IPS-NIHi7 (cell line): ENCODE measurements at regions not wholly inside any gene's neighbourhood (a gene's known extent, or its start where the extent isn't known, plus 50 kb on each side); places are given as distances from the start of the nearest gene placed in this dataset.
"Not testable (repeated sequence)": the region's sequence is repeated elsewhere in the genome, so short reads cannot be mapped to it uniquely, and the experiment has no call there.

Experiments used
- DNase-seq: peaks from one replicate; pipeline ENCODE4 v3.0.0; 2012; ENCODE audit warnings: mixed read lengths; ENCODE audit errors: extremely low spot score

DNA sequence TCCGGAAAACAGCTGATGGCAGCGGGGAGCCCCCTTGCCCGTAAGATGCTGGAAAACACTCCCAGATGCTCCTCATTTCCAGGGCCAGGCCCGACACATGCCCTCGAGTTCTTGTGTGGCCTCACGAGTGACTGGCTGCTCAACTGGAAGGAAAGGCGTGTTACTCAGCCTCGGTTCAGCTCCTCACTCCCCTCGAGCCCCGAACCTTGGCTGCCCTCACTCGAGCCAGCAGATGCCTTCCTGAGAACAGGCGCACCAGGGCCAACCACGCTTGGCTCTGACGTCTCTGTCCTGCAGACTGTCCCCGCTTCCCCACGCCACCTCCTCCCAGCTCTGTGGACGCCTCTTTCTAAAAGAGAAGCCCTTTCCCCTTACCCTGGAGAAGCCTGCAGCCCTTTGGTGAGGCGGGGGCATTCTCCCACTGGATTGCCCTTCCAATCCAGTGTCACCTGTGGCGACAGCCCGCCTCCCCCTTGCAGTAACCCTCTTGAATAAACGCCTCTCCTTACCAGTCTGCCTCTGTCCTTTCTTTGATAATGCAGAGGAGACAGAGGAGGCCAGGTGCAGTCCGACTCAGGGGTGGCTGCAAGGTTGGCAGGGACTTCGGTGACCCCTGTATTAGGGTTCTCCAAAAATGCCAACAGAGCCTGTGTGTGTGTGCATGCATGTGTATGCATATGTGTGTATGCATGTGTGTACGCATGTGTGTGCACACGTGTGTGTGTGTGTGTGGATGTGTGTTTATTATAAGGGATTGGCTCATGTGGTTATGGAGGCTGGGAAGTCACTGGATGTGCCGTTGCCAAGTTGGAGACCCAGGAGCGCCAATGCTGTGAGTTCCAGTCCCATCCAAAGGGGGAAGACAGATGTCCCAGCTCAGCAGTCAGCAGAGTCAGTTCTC, 166.3 kb downstream of the KIF26A start:
- DNase-seq = no peak

DNA sequence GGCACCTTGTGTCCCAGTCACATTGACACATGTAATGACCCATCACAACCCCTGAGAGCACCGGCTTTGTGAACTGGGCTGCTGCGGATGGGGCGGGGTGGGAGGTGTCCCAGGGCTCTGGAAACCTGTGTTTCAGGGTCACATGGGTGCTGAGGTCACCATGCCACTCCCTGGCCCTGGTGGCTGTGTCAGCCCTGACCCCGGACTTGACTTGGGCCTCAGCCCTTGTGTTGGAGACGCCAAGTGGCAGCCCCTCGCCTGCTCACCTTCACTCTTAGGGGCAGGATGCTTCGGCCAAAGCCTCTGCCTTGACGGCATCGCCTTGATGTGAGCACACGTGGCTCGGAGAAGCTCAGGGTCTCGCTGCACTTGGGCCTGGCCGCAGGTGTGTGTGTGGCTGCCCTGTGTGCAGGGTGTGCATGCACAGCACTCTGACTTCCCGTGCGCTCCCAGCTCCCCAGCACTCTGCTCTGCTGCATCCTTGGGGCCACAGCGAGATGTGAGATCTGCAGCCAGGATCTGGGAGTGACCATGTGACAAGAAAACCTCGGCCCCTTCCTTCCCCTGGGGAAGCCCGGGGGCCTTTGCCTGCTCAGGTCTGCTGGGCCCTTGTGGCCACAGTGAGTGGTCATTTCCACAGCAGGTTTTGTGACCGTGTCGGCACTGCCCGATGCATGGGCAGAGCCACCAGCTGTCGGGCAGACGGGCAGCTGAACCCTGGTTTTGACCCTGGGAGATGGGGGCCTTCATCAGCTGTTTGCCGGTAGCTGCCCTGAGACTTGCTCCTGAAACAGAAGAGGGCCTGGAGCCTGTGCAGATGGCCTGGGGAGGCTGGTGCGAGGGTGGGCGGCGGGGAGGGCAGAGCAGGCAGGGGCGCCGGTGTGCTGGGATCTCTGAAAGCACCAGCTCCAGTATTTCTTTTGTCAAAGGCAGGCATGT, 167.4 kb downstream of the KIF26A start:
- DNase-seq = no peak

DNA sequence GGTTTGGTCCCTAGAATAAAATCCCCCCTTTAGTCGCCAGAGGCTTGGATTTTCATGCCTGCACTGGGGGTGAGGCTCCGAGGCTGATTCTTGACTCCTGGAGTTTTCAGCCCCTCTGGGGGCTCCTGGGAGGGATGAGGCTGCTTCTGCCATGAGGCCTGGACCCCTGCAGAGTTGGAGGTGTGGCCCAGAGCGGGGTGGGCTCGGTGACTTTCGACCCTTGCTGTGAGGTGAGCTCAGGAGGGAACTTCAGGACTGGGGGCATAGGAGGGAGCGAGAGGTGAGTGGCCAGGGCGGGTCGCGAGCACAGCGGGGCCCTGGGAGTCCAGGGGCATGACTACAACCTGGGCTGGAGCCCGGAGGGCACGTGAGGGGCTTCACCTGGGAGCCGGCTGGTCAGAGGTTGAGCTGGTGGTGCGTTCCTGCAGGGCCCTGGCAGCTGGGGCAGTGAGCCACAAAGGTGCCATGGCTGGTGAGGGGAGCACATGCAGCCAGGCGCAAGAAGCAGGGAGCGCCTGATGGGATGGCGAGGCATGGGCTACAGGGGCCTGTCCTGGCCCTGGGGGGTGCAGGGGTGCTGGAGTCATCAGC, 168.2 kb downstream of the KIF26A start:
- no peak for DNase-seq

DNA sequence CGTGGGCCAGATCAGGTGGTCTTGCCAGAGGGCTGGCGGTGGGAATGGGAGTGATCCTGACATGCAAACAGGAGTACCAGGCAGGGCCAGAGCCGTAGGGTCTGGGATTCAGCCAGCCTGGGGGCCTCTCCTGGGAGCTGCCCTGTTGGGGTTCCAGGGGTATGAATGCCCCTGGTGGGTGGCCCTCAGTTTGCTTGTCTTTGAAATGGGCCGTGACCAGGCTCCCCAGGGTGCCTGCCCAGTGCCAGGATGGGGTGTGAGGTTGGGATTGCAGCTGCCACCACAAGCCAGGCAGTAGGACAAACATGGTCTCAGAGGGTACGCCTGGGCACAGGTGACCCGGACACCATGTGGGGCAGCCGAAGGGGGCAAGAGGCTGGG, 168.8 kb downstream of the KIF26A start:
- DNase-seq = no peak

DNA sequence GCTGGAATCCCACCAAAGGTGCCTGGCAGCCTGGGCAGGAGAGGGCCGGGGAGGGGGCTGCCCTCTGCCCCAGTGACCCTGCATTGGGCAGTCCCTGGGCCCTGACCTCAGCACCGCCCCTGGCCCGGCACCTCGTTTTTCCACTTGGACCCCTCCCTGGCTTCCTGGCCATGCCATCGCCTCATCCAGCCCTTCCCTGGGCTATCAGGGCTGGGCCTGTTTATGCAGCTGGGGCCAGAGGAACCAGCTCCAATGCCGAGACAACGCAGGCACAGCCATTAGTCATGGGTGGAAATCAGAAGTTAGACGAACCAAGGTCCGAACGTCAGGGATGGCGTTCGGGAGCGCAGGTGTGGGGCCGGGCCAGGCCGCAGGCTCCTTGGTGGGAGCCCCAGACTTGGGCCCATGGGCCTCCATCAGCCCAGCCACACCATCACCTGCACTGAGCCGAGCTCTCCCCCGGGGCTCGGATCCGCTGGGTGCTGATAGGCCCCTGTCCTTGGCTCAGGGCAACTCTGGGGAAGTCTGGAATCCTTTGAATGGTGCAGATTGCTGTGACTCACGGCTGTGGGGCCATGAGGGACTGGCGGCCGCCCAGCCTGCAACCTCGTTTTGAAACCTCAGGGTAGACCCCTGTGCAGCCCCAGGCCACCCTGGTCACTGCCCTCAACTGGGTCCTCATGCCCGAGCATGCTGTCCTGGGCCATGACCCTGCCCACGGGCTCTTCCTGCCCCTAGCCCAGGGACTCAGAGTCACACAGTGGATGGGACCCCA, 169.4 kb downstream of the KIF26A start:
- no peak for DNase-seq

DNA sequence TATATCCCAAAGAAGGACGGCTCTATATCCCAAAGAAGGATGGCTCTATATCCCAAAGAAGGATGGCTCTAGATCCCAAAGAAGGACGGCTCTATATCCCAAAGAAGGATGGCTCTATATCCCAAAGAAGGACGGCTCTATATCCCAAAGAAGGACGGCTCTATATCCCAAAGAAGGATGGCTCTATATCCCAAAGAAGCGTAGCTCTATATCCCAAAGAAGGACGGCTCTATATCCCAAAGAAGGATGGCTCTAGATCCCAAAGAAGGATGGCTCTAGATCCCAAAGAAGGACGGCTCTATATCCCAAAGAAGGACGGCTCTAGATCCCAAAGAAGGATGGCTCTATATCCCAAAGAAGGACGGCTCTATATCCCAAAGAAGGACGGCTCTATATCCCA, 170.1 kb downstream of the KIF26A start:
- DNase-seq = not testable (repeated sequence)

DNA sequence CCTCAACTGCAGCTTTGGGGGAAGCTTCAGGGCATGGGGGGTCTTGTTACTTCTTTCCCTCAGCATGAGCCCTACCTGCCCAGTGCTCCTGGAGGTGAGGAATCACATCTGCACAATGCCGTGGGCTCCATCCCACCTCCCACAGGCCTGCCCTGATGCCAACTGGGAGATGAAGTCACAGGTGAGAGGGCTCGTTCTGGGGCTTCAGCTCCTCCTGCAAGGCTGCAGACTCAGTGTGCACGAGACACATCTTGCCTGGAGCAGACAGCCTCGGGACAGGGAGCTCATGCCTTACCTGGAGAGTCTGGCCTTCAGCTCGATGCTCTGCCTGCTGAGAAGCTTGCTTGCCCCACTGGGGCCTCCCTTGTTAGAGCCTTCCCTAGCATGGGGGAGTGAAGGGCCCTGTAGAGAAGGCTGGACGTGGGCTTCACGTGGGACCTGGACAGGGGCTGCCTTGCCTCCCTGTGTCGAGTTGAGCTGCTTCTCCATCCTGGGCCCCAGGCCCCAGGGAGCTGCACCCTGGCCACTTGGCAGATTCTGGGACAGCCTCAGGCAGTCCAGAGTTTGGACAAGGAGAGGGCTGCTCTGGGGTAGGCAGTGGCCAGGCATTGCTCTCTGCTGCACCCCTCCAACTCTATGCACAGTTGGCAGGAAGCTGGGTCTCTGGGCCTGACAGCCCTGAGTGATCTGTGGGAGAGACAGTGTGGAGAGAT, 171.4 kb downstream of the KIF26A start:
- no peak for DNase-seq

DNA sequence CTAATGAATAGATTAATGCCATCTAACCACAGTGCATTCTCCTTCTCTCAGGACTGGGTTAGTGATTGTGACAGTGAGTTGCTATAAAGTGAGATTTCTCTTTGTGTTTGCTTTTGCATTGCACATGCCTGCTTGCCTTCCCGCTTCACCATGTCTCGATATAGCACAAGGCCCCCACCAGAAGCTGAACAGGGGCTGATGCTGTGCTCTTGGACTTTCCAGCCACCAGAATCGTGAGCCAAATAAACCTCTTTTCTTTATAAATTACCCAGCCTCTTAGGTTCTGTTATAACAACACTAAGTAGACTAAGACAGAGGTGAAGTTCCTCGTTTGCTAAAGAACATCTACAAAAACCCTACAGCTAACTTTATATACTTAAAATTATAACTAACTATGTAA, 173.0 kb downstream of the KIF26A start:
- no peak for DNase-seq

DNA sequence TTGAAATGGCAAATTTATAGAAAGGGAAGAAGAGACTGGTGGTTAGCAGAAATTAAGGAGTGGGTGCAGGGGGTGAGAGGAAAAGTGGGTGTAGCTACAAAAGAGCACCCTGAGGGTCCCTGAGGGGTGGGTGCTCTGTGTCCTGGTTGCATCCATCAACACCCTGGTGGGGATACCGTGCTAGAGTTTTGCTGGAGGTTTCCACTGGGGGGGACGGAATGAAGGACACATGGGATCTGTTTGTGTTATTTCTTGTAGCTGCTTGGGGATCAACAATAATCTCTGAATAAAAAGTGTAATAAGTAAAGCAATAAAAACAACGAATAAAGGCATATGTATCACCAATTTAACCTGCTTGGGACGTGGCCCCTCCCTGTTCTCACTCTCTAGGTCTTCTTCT, 175.3 kb downstream of the KIF26A start:
- no peak for DNase-seq

DNA sequence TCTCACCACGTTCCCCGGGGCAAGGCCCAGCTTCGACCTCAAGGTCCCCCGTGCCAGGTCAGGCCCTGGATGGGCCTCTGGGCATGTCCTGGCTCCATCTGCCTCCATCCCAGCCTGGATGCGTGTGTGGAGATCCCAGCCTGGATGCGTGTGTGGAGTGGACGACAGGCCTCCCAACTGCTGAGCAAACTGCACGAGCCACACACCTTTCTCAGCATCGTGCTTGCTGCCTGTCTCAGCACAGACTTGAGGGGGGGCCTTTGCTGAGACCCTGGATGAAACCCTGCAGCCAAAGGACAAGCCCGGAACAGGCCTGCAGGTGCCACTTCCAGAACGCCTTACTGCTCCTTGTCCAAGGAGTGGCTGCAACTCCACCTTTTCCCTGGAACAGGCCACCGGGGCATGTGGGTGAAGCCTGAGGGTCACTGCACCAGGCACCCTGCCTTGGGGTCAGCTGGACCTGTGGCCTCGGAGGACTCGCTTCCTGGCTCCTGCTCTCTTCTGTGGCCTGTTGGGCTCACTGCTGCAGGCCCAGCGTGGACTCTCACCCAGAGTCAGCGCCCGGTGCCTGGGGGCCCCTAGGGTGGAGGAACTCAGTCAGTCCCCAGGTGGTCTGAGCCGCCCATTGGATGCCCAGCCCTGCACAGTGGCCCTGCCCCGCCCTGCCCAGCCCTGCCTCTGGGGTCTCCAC, 176.0 kb downstream of the KIF26A start:
- DNase-seq = no peak

DNA sequence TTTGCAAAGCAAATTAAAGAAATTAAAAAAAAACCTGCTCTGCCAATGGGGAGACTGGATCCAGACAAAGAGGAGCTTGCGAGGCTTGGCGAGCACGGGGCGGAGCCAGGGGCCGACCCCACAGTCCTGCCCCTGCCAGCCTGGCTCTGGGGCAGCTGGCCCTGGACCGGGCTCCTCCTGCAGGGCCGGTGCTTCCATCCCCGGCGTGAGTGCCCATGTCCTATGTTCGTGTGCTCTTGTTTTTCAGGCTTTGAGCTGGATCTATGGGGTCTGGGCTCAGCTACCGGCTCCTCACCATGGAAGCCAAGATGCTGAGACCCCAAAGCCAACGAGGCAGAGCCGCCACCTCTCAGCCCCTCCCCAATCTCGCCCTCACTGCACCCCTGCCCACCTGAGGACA, 176.8 kb downstream of the KIF26A start:
- DNase-seq = no peak

DNA sequence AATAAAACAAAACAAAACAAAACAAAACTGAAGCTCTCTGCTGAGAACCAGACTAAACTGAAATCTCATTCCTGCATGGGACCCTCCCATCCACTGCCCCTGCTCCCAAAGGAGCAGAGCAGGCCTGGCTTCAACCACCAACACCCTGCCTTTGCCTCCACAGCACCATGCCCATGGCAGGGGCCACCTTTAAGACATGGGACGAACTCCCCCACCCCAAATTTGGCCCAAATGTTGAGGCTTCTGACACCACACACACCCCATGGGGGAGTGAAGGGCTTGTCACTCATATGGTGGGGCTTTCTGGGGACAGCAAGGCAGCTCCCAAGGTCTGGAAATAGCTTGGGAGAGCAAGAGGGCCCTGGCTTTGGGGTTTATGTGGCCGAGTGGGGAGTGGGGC, 177.2 kb downstream of the KIF26A start:
- DNase-seq = no peak

DNA sequence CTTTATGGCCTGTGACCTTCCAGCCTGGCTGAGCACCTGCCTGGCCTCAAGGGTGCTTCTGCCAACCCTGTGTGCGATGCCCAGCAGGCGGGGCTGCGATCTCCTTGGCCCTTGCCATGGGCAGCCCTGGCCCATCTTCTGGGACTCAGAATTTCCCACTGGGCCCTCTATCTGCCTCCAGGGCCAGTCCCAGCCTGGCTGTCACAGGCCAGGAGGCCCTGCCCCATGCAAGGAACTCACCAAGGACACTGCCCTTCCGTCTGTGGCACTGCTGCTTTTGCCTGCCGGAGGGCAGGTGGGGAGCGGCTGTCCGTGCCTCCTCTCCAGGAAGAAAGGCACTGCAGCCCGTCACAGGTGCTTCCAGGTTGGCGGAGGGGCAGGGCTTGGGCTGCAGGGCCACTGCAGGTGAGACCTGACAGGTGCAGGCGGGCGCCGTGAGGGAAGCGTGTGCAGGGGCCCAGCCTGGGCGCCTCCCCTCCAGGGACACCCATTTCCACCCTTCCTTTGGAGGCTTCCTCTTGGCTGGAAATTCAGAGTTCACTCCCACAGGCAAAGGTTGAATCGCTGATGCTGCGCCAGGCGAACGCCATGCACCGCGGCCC, 177.8 kb downstream of the KIF26A start:
- DNase-seq = no peak

DNA sequence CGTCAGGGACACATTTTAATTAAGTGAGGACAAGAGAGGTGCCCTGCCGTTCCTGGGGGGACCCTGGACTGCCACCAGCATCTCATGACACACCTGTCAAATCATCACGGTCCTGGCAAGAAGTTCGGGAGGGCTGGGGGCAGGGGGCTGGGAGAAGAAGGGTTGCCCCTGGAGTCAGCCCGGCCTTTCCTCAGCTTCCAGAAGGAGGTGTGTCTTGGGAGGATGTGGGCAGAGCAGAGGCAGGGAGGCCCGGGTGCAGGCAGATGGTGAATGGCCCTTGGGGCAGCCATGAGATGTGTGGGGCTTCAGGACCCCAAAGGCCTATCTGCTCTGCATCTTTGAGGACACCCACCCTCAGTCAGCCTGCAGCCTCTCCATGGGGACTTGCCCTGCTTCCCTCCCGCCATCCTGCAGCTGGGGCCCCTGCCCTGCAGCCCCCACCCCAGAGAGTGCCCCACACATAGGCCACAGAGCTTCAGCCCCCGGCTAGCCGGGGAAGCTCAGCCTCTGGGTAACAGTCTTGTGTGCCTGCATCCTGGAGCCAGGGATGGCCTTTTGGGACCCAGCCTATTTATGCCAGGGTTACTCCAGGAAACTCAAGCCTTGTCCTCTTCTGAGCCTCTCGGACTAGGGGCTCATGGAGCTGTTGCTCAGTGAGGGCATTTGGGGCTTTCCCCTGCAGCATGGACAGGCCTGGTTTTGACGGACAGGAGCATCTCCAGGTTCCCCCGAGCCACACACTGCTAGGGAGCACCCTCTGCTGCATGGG, 178.5 kb downstream of the KIF26A start:
- DNase-seq = no peak

DNA sequence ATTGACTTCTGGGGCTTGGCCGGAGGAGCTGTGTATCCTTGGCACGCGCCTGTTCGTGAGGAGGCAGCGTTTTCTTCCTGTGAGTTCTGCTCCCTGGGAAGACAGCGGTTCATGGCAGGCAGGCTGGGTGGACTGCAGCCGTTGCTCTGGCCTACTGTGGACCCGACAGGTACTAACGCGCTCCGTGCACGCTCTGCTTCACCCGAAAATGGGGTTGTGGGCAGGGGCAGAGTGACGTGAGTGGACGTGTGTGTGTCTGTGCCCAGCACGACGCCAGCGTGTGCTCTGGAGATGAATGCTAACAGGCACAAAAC, 179.1 kb downstream of the KIF26A start:
- no peak for DNase-seq

DNA sequence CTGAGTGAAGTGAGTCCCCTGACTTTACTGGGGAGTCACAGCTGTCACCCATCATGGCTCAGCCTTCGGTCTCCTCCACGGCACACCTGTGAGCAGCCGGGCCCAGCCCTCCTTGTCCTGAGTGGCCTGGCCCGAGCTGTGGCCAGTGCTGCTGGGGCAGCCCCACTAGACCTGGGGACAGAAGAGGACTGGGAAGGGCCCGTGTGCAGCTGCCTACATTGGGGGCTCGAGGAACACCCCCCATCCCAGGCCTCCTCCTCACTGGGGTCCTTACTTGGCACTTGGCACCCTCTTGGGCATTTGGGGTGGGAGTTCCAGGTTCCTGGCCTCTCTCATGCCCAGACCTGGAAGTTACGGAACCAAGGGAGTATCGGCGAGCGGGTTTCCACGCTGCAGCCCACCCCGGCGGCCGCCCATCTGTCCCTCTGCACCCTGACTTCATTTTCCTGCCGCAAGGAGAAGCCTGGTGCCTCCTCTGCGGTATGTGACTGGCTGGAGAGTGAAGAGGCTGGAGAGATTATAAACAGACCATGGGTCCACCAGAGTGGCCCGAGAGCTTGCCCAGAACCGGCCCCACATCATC, 179.7 kb downstream of the KIF26A start:
- no peak for DNase-seq

DNA sequence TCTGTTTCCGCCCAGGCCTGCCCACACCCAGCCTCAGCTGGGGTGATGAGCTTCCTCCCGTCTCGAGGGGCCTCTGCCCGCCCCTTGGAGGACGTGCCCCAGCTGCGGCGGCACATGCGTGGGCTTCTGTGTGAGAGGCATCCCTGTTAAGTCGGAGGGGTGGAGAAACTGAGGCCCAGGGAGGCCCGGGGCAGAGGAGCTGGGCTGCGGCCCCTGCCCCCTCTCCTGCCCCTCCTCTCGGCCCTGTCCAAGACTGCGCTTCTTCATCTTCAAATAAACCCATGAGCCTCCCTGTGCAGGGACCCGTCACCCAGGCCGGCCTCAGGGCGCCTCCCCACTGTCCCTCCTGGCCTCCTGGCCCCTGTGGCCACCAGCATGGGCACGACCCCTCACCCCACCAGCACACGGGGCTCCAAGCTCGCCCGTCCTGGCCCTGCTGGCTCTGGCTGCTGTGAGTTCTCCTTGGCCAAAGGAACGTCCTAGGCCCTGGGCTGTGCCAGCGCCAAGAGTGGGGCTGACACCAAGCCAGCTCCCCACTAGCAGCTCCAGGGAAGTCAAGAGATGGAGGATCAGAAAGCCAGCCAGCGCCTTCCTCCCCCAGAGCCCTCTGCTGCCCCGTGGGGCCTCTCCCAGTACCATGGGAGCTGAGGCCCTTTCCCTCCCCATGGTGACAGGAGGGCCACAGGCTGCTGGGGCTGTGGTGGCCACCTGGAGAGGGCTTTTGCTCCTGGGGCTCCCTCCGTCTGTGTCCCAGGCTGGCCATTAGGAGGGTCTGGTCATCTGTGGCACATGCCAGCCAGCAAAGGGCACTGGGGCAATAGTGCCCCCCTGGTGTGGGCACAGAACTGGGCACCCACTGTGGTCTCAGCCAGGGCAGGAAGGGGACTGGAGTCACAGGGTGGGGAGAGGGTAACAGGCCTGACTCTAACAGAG, 180.4 kb downstream of the KIF26A start:
- DNase-seq = no peak
